Calu3 (cell line): ENCODE measurements at regions not wholly inside any gene's neighbourhood (a gene's known extent, or its start where the extent isn't known, plus 50 kb on each side); places are given as distances from the start of the nearest gene placed in this dataset.

ENCODE experiments used
- BruUV-seq: library from RNA; stranded (reverse); fragments of 400-500 nt; replicated peaks from 2 replicates; lab custom pipeline; 2021; lab: Mats Ljungman, UMichigan
- CTCF ChIA-PET: fragments of 300-600 bp; sonication (Branson Sonifier 250); formaldehyde crosslinking; loops from one replicate; lab custom pipeline; 2022; ENCODE audit warnings: antibody characterized with exemption; lab: Charles Lee
- DNase-seq: peaks from one replicate; pipeline ENCODE4 v3.0.0; 2022
- H3K27ac Mint-ChIP-seq: one replicate; pipeline ENCODE4 v1.8.0; 2022; ENCODE audit warnings: mixed read lengths; ENCODE audit not compliant: unreplicated experiment
- H3K27me3 Mint-ChIP-seq: one replicate; pipeline ENCODE4 v1.8.0; 2022; ENCODE audit warnings: mixed read lengths; ENCODE audit not compliant: unreplicated experiment
- H3K36me3 Mint-ChIP-seq: one replicate; pipeline ENCODE4 v1.8.0; 2022; ENCODE audit warnings: mild to moderate bottlenecking, moderate library complexity, mixed read lengths; ENCODE audit not compliant: insufficient read depth, unreplicated experiment
- H3K4me1 Mint-ChIP-seq: one replicate; pipeline ENCODE4 v1.8.0; 2022; ENCODE audit warnings: mild to moderate bottlenecking, low read depth, mixed read lengths; ENCODE audit not compliant: unreplicated experiment
- H3K4me3 Mint-ChIP-seq: one replicate; pipeline ENCODE4 v1.8.0; 2022; ENCODE audit warnings: mild to moderate bottlenecking, low read depth, moderate library complexity, mixed read lengths; ENCODE audit not compliant: unreplicated experiment
- H3K9me3 Mint-ChIP-seq: one replicate; pipeline ENCODE4 v1.8.0; 2022; ENCODE audit warnings: low read depth, mixed read lengths; ENCODE audit not compliant: unreplicated experiment
- intact Hi-C: fragments of 100-400 bp; cut with micrococcal nuclease; formaldehyde crosslinking; loops from one replicate; pipeline ENCODE4 v1.10.0; 2022; ENCODE audit not compliant: unreplicated experiment
- TF ChIP-seq, protein P1 (sequence below): fragments of 200-600 bp; IDR thresholded peaks from one replicate; pipeline ENCODE4 v1.8.0; 2022; ENCODE audit warnings: antibody characterized with exemption; ENCODE audit not compliant: unreplicated experiment

DNA sequence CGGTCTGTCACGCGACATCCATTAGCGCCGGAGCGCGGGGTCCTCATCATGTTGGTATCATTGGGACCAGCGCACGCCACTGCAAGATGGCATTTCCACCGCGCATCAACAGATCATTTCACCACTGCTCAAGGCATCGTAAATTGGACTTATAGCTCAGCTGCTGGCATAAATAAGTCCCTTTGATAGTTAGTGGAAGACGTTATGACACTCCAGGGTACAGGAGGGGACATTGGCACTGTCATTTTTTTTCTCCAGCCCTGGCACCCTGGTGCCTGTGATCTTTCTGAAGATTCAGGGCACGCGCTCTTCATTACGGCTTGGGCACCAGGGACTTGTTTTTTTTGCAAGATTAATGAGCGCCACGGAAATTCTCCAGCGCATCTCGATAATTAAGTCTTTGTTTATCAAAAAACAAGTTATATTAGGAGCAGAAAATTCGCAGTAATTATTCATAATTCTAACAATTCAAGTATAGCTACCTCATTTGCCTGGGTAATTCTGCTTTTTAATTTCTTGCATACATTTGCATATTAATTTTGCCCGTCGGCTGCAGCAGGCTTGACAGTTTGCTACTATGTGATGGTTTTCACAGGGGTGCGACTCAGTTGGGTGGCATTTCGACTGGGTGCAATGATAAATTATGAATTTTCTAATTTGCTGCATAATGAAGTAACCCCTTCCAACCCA is 167.7 kb downstream of the VRK1 start:
- no peaks in the 10 kb centered on the region for H3K36me3 Mint-ChIP-seq
- H3K27me3 Mint-ChIP-seq: no peaks in the 10 kb centered on the region
- BruUV-seq: no TSS peak
- intact Hi-C loops: no loop called here
- peaks cover 2% of the 10 kb centered on the region for H3K9me3 Mint-ChIP-seq
- DNase-seq: no peak
- no peak overlapping the region for H3K27ac Mint-ChIP-seq
- TF ChIP-seq, protein P1, sequence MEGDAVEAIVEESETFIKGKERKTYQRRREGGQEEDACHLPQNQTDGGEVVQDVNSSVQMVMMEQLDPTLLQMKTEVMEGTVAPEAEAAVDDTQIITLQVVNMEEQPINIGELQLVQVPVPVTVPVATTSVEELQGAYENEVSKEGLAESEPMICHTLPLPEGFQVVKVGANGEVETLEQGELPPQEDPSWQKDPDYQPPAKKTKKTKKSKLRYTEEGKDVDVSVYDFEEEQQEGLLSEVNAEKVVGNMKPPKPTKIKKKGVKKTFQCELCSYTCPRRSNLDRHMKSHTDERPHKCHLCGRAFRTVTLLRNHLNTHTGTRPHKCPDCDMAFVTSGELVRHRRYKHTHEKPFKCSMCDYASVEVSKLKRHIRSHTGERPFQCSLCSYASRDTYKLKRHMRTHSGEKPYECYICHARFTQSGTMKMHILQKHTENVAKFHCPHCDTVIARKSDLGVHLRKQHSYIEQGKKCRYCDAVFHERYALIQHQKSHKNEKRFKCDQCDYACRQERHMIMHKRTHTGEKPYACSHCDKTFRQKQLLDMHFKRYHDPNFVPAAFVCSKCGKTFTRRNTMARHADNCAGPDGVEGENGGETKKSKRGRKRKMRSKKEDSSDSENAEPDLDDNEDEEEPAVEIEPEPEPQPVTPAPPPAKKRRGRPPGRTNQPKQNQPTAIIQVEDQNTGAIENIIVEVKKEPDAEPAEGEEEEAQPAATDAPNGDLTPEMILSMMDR: no peak
- H3K4me1 Mint-ChIP-seq: no peaks in the 10 kb centered on the region
- CTCF ChIA-PET: no interaction called here
- no peak overlapping the region for H3K4me3 Mint-ChIP-seq

GRCh38 chr14:96965885-96966595 is 168.9 kb downstream of the VRK1 start:
- H3K27ac Mint-ChIP-seq: no peak overlapping the region
- peaks cover 5% of the 10 kb centered on the region for H3K9me3 Mint-ChIP-seq
- CTCF ChIA-PET: no interaction called here
- BruUV-seq: no TSS peak
- H3K27me3 Mint-ChIP-seq: no peaks in the 10 kb centered on the region
- intact Hi-C loops: no loop called here
- no peaks in the 10 kb centered on the region for H3K4me1 Mint-ChIP-seq
- no peaks in the 10 kb centered on the region for H3K36me3 Mint-ChIP-seq
- TF ChIP-seq, protein P1: no peak
- DNase-seq: no peak
- H3K4me3 Mint-ChIP-seq: no peak overlapping the region

DNA sequence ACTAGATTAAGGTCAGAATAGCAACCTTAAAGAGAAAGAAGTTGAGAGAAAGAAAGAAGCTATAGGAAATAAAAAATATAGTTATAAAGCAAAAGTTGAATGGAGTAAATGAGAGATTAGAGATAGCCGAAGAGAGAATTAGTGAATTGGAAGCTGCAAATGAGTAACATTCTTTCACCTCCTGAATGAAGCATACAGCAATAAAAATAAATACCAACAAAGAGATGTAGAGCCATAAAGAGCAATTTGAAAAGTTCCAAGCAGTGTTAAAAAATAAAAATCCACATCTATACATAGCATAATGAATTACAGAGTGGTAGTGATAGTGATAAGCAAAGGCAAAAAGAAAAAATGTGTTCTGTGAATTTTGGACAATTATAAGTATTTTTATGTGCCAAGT is 177.9 kb downstream of the VRK1 start:
- H3K4me3 Mint-ChIP-seq: no peak overlapping the region
- intact Hi-C loops: no loop called here
- no peaks in the 10 kb centered on the region for H3K4me1 Mint-ChIP-seq
- peaks cover 14% of the 10 kb centered on the region for H3K9me3 Mint-ChIP-seq
- peaks cover 5% of the 10 kb centered on the region for H3K36me3 Mint-ChIP-seq
- H3K27me3 Mint-ChIP-seq: no peaks in the 10 kb centered on the region
- BruUV-seq: no TSS peak
- H3K27ac Mint-ChIP-seq: no peak overlapping the region
- DNase-seq: no peak
- TF ChIP-seq, protein P1: no peak
- CTCF ChIA-PET: no interaction called here

GRCh38 chr14:96978525-96979272 is 181.5 kb downstream of the VRK1 start:
- Mint-ChIP-seq H3K27me3 (no peaks in the 10 kb centered on the region), H3K36me3 (peaks cover 5% of the 10 kb centered on the region), H3K4me1 (no peaks in the 10 kb centered on the region), H3K4me3 (no peak overlapping the region), H3K27ac (no peak overlapping the region), H3K9me3 (peaks cover 13% of the 10 kb centered on the region)
- TF ChIP-seq, protein P1: no peak
- no peak for DNase-seq
- no TSS peak for BruUV-seq
- intact Hi-C loops: no loop called here
- CTCF ChIA-PET: interaction anchor here (0.6 kb wide), 1 partner anchor 638 kb away, joined by 3 read pairs; no protein-coding TSS in a partner anchor
